ENCODE measurements at regions not wholly inside any gene's neighbourhood (a gene's known extent, or its start where the extent isn't known, plus 50 kb on each side); places are given as distances from the start of the nearest gene placed in this dataset.

DNA sequence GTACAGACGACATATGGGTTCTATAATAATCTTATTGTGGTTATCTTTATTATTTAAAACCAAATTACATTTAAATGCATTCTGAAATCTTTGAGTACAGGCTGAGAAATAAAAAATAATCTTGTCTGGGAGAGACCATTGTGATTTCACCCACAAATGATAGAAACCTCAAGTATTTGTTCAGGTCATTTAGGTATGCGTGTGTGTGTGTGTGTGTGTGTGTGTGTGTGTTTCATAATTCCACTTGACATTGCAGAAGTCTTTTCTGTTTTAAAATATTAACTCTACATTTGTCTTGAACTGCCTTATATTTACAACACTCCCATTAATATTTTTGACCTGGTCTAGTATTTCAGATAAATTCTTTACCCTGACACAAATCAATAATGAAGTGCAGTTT, 126.9 kb downstream of the SPRY2 start:
- TF ChIP-seq CTCF (IDR thresholded peaks at IDR 0.05) (no peak), POLR2A (IDR thresholded peaks at IDR 0.05) (no peak)

All from heart left ventricle (tissue), 13 donors.